HepG2 (cell line): ENCODE measurements at regions not wholly inside any gene's neighbourhood (a gene's known extent, or its start where the extent isn't known, plus 50 kb on each side); places are given as distances from the start of the nearest gene placed in this dataset.

Experiments
- ATAC-seq: fragments of 200-7000 bp; cut with Tn5 transposase; 3 replicates; pipeline ENCODE4 v1.9.1; 2020; ENCODE audit warnings: mild to moderate bottlenecking, moderate library complexity
- BruUV-seq: library from RNA; stranded (reverse); fragments of 400-500 nt; replicated peaks from 2 replicates; lab custom pipeline; 2021; lab: Mats Ljungman, UMichigan
- CTCF ChIA-PET: fragments of 300-600 bp; formaldehyde crosslinking; extraction: SDS; loops from one replicate; lab custom pipeline; 2021; ENCODE audit warnings: low total read pairs, inconsistent platforms, low intra/inter-chr PET ratio; lab: Yijun Ruan, JAX
- POLR2A ChIA-PET: fragments of 350-600 bp; sonication (Branson Sonifier 250); formaldehyde crosslinking; loops from one replicate; lab custom pipeline; 2020; ENCODE audit warnings: antibody characterized with exemption, inconsistent platforms; lab: Yijun Ruan, JAX
- DNase-seq: peaks from one replicate; pipeline ENCODE4 v3.0.0-alpha.2; 2015; ENCODE audit warnings: low spot score
- FAIRE-seq: peaks from 3 replicates; lab custom pipeline; 2011; peaks lifted over from hg19 to GRCh38; lab: Jason Lieb, UNC
- H2AFZ ChIP-seq: one replicate; pipeline ENCODE4 v1.6.1; 2011; ENCODE audit warnings: low read length, inconsistent platforms
- H3K27ac ChIP-seq: fragments of 300-600 bp; 3 replicates; pipeline ENCODE4 v1.8.0; 2011; ENCODE audit warnings: mixed run types, mild to moderate bottlenecking, mixed read lengths, low read length, inconsistent platforms; ENCODE audit not compliant: insufficient read depth; ENCODE audit errors: extremely low read length
- H3K27me3 ChIP-seq, 2 experiments: fragments of 200-600 bp in 1 of 2; 2 replicates in 1 of 2; 3 replicates in 1 of 2; pipeline versions ENCODE4 v1.6.0 to v1.8.0; 2011; ENCODE audit warnings: low read length in 2 of 2, mild to moderate bottlenecking in 2 of 2, moderate library complexity in 2 of 2, inconsistent platforms in 1 of 2; ENCODE audit not compliant: insufficient read depth in 2 of 2, control insufficient read depth in 1 of 2
- H3K36me3 ChIP-seq, 2 experiments: fragments of 200-600 bp in 1 of 2; replicated peaks in 1 of 2; 2 replicates in 1 of 2; 3 replicates in 1 of 2; pipeline versions ENCODE4 v1.5.1 to v1.8.0; 2011; ENCODE audit warnings: low read length in 2 of 2, inconsistent platforms in 1 of 2; ENCODE audit not compliant: insufficient read depth in 2 of 2, control insufficient read depth in 1 of 2
- H3K4me1 ChIP-seq: 2 replicates; pipeline ENCODE4 v1.5.1; 2012; ENCODE audit warnings: low read length, inconsistent platforms; ENCODE audit not compliant: insufficient read depth
- H3K4me2 ChIP-seq: 2 replicates; pipeline ENCODE4 v1.6.0; 2011; ENCODE audit warnings: low read depth, low read length, inconsistent platforms
- H3K4me3 ChIP-seq, 3 experiments: fragments of 200-600 bp in 1 of 3; sonication (generic), shearing (Covaris generic) in 1 of 3; replicated peaks in 1 of 3; 2 replicates each; pipeline ENCODE4 v1.5.1; 2011 to 2016; ENCODE audit warnings: low read length in 3 of 3, inconsistent platforms in 2 of 3, low read depth in 2 of 3, mild to moderate bottlenecking in 2 of 3, control low read depth in 1 of 3, mixed read lengths in 1 of 3; ENCODE audit not compliant: insufficient read depth in 1 of 3
- H3K79me2 ChIP-seq: one replicate; pipeline ENCODE4 v1.6.1; 2011; ENCODE audit warnings: low read length, inconsistent platforms; ENCODE audit not compliant: insufficient read depth
- H3K9ac ChIP-seq: 2 replicates; pipeline ENCODE4 v1.6.0; 2011; ENCODE audit warnings: mild to moderate bottlenecking, low read depth, low read length, inconsistent platforms; ENCODE audit not compliant: insufficient read depth
- H3K9me3 ChIP-seq: 2 replicates; pipeline ENCODE4 v1.5.1; 2012; ENCODE audit warnings: mild to moderate bottlenecking, low read length
- H4K20me1 ChIP-seq: 2 replicates; pipeline ENCODE4 v1.6.0; 2011; ENCODE audit warnings: inconsistent platforms, mild to moderate bottlenecking, low read length, moderate library complexity; ENCODE audit not compliant: insufficient read depth
- CBX1 ChIP-seq: IDR thresholded peaks from one replicate; pipeline ENCODE4 v1.6.1; 2016; ENCODE audit warnings: antibody characterized with exemption, low read depth
- FOXA1 ChIP-seq, 2 experiments: fragments of 450-650 bp in 1 of 2; sonication (generic) in 1 of 2; formaldehyde crosslinking in 1 of 2; IDR thresholded peaks; 2 replicates each; pipeline versions ENCODE4 v1.4.0 to v1.6.1; 2016 to 2020; ENCODE audit warnings: missing genetic modification reagents in 1 of 2
- GPN1 ChIP-seq: sonication (generic); formaldehyde crosslinking; IDR thresholded peaks from 2 replicates; pipeline ENCODE4 v1.5.1; 2020; ENCODE audit warnings: missing genetic modification reagents, borderline replicate concordance
- HDAC1 ChIP-seq: sonication (generic); formaldehyde crosslinking; IDR thresholded peaks from 2 replicates; pipeline ENCODE4 v1.5.1; 2020; ENCODE audit warnings: mild to moderate bottlenecking, missing genetic modification reagents
- MTA1 ChIP-seq: sonication (generic); formaldehyde crosslinking; IDR thresholded peaks from 2 replicates; pipeline ENCODE4 v1.4.0; 2020; ENCODE audit warnings: missing genetic modification reagents, mild to moderate bottlenecking, borderline replicate concordance
- TAF15 ChIP-seq: fragments of 200-400 bp; formaldehyde crosslinking; IDR thresholded peaks from one replicate; pipeline ENCODE4 v1.6.1; 2018; ENCODE audit warnings: mild to moderate bottlenecking, low read depth, low read length; ENCODE audit not compliant: poor library complexity, severe bottlenecking
- TCF12 ChIP-seq, 2 experiments: fragments of 450-650 bp in 1 of 2; sonication (generic) in 1 of 2; formaldehyde crosslinking in 1 of 2; IDR thresholded peaks; 2 replicates each; pipeline versions ENCODE4 v1.6.1 to v1.8.0; 2017 to 2022; ENCODE audit warnings: antibody characterized with exemption in 1 of 2, mild to moderate bottlenecking in 1 of 2, missing genetic modification reagents in 1 of 2, moderate library complexity in 1 of 2
- ZFP82 ChIP-seq: sonication (generic); formaldehyde crosslinking; IDR thresholded peaks from 2 replicates; pipeline ENCODE4 v1.5.1; 2020; ENCODE audit warnings: mild to moderate bottlenecking, missing genetic modification reagents, borderline replicate concordance
- ZNF230 ChIP-seq: sonication (generic); formaldehyde crosslinking; IDR thresholded peaks from 2 replicates; pipeline ENCODE4 v1.4.0; 2020; ENCODE audit warnings: mild to moderate bottlenecking, missing genetic modification reagents
- ZNF530 ChIP-seq: sonication (generic); formaldehyde crosslinking; IDR thresholded peaks from 2 replicates; pipeline ENCODE4 v1.5.0; 2020; ENCODE audit warnings: low read depth, mild to moderate bottlenecking, missing genetic modification reagents
- WGBS: methylation state at CpG from one replicate; pipeline ENCODE4 v1.1.6; 2017; ENCODE audit warnings: low lambda C conversion rate; 5-methylcytosine and 5-hydroxymethylcytosine counted together
- in situ Hi-C: cut with HindIII; loops from 2 replicates; pipeline ENCODE4 v1.10.0; 2017; ENCODE audit warnings: low pct_unique_long_range_greater_than_20kb; ENCODE audit not compliant: extremely low pct_ligation_motif_present
- intact Hi-C: fragments of 100-400 bp; cut with micrococcal nuclease; formaldehyde crosslinking; loops from one replicate; pipeline ENCODE4 v1.10.0; 2022; ENCODE audit not compliant: unreplicated experiment
- TF ChIP-seq, protein P1 (sequence below): sonication (generic); formaldehyde crosslinking; IDR thresholded peaks from 2 replicates; pipeline ENCODE4 v1.9.0; 2022; ENCODE audit warnings: low read depth, missing genetic modification reagents
- TF ChIP-seq, protein P2 (sequence below): fragments of 450-650 bp; IDR thresholded peaks from 2 replicates; pipeline ENCODE4 v1.6.1; 2016
- TF ChIP-seq, protein P3 (sequence below): IDR thresholded peaks from 2 replicates; pipeline ENCODE4 v1.6.1; 2016; ENCODE audit warnings: mild to moderate bottlenecking, missing biosample characterization, missing genetic modification reagents

DNA sequence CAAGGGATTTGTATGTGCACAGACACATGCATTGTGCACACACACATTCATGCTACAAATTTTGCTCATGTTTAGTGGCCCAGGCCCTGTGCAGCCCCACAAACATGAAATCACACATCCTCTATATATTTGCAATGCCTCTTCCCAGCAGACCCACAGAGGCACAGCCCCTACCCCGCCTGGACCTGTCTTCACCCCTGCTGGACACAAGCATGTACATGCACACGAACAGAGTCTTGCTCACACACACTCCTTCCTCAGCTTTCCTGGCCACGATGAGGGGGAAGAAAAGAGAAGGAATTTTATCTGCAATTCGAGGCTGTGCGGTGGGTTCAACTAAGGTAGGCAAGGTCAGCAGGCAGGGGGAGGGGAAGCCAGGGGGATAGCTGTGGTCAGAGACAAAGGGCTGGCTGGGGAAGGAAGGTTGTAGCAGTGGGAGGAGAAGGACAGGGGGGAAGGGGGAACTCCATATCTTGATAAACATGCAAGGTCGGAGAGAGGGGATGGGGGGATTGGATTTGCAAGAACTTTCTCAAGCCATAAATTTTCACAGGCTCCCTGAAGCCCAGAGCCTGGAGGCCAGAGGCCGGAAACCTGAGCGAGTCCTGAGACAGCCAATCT, 156.4 kb downstream of the EFNB1 start:
- no peaks in the 10 kb centered on the region for H3K27me3 ChIP-seq
- no peak overlapping the region for H3K4me3 ChIP-seq
- POLR2A ChIA-PET: no interaction called here
- WGBS: 26% methylated on average over 6 of the region's 8 CpGs
- in situ Hi-C loops: no loop called here
- H2AFZ ChIP-seq: no peak overlapping the region
- no peaks in the 10 kb centered on the region for H3K36me3 ChIP-seq
- no peak overlapping the region for H3K4me2 ChIP-seq
- TF ChIP-seq FOXA1 (IDR thresholded peaks at IDR 0.05): no peak
- TF ChIP-seq FOXA1 (CRISPR knock-in tag; IDR thresholded peaks at IDR 0.05): no peak
- TF ChIP-seq TCF12 (IDR thresholded peaks at IDR 0.05): no peak
- no peak for TF ChIP-seq TCF12 (CRISPR knock-in tag; IDR thresholded peaks at IDR 0.05)
- TF ChIP-seq CBX1: no peak
- TF ChIP-seq ZNF530 (CRISPR knock-in tag): no peak
- no peak for TF ChIP-seq TAF15
- no peak for TF ChIP-seq GPN1 (CRISPR knock-in tag)
- no peak for TF ChIP-seq ZFP82
- TF ChIP-seq, protein P1, sequence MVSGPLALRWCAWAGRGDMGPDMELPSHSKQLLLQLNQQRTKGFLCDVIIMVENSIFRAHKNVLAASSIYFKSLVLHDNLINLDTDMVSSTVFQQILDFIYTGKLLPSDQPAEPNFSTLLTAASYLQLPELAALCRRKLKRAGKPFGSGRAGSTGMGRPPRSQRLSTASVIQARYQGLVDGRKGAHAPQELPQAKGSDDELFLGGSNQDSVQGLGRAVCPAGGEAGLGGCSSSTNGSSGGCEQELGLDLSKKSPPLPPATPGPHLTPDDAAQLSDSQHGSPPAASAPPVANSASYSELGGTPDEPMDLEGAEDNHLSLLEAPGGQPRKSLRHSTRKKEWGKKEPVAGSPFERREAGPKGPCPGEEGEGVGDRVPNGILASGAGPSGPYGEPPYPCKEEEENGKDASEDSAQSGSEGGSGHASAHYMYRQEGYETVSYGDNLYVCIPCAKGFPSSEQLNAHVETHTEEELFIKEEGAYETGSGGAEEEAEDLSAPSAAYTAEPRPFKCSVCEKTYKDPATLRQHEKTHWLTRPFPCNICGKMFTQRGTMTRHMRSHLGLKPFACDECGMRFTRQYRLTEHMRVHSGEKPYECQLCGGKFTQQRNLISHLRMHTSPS: no peak
- TF ChIP-seq, protein P2, sequence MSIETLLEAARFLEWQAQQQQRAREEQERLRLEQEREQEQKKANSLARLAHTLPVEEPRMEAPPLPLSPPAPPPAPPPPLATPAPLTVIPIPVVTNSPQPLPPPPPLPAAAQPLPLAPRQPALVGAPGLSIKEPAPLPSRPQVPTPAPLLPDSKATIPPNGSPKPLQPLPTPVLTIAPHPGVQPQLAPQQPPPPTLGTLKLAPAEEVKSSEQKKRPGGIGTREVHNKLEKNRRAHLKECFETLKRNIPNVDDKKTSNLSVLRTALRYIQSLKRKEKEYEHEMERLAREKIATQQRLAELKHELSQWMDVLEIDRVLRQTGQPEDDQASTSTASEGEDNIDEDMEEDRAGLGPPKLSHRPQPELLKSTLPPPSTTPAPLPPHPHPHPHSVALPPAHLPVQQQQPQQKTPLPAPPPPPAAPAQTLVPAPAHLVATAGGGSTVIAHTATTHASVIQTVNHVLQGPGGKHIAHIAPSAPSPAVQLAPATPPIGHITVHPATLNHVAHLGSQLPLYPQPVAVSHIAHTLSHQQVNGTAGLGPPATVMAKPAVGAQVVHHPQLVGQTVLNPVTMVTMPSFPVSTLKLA: no peak
- TF ChIP-seq MTA1 (CRISPR knock-in tag): no peak
- no peak for TF ChIP-seq ZNF230 (CRISPR knock-in tag)
- TF ChIP-seq, protein P3, sequence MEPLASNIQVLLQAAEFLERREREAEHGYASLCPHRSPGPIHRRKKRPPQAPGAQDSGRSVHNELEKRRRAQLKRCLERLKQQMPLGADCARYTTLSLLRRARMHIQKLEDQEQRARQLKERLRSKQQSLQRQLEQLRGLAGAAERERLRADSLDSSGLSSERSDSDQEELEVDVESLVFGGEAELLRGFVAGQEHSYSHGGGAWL (CRISPR knock-in tag): no peak
- no peak for TF ChIP-seq HDAC1
- TF ChIP-seq, all 625 proteins: peak for 0
- H3K27ac ChIP-seq: no peak overlapping the region
- H3K9me3 ChIP-seq: no peaks in the 10 kb centered on the region
- no peaks in the 10 kb centered on the region for H3K4me1 ChIP-seq
- CTCF ChIA-PET: no interaction called here
- no TSS peak for BruUV-seq
- ATAC-seq (no peak), DNase-seq (no peak), FAIRE-seq (no peak)
- no peak overlapping the region for H3K9ac ChIP-seq
- no peaks in the 10 kb centered on the region for H4K20me1 ChIP-seq
- no peaks in the 10 kb centered on the region for H3K79me2 ChIP-seq
- intact Hi-C loops: no loop called here
